ENCODE measurements at regions not wholly inside any gene's neighbourhood (a gene's known extent, or its start where the extent isn't known, plus 50 kb on each side); places are given as distances from the start of the nearest gene placed in this dataset.

GRCh38 chr2:172361840-172362239, 65.5 kb upstream of the ITGA6 start:
- no peak for TF ChIP-seq TP53 (CRISPR knock-in tag; IDR thresholded peaks at IDR 0.05)
- TF ChIP-seq CHD2 (IDR thresholded peaks at IDR 0.05; ENCODE audit: low read length, partially characterized antibody): no peak
- no peak for TF ChIP-seq CBX8 (IDR thresholded peaks at IDR 0.05)
- no peak for TF ChIP-seq RCOR1 (IDR thresholded peaks at IDR 0.05; ENCODE audit: low read depth, low read length)
- no peak for TF ChIP-seq ATOH8 (CRISPR knock-in tag; IDR thresholded peaks at IDR 0.05; ENCODE audit: low read depth)
- no peak for TF ChIP-seq TFCP2L1 (CRISPR knock-in tag; IDR thresholded peaks at IDR 0.05)
- TF ChIP-seq USF2 (IDR thresholded peaks at IDR 0.05): no peak
- no peak for TF ChIP-seq POLR2A (IDR thresholded peaks at IDR 0.05; ENCODE audit: low read length)
- no peak for TF ChIP-seq CTCF (IDR thresholded peaks at IDR 0.05)
- no peak for TF ChIP-seq CHD4 (IDR thresholded peaks at IDR 0.05; ENCODE audit: borderline replicate concordance)
- TF ChIP-seq EHMT2 (IDR thresholded peaks at IDR 0.05; ENCODE audit: low read depth): no peak

Measured in A549 (cell line).